ENCODE measurements at regions not wholly inside any gene's neighbourhood (a gene's known extent, or its start where the extent isn't known, plus 50 kb on each side); places are given as distances from the start of the nearest gene placed in this dataset.

DNA sequence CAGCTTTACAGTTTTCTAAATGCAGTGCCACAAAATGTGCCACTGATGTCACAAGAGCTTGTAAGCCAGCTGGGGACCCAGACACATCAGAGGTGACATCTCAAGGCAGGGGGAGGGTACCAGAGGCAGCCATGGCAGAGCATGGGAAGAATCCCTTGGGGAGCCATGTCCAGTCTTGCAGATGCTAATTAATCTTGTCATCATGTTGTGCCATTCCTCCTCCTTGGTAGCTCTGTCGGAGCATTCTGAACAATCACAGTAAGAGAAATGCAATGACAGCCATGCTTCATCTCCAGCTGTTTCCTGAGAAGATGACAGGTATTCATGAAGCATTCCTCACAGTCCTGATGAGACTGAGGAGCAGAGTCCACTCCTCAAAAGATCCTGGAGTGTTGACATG, 287.9 kb downstream of the RPAP3 start:
- H3K4me1 ChIP-seq (ENCODE audit: control insufficient read depth in 1 of 2, insufficient read depth in 2 of 2, low read depth in 1 of 2, low read length in 1 of 2), result no peaks in the 10 kb centered on the region
- CTCF ChIA-PET, result no interaction called here
- DNase-seq, result no peak
- H3K27ac ChIP-seq (ENCODE audit: low read depth in 2 of 2, low read length in 1 of 2), result no peak overlapping the region
- no peak overlapping the region for H2AFZ ChIP-seq (ENCODE audit: low read depth)
- H3K4me3 ChIP-seq (ENCODE audit: low read depth in 2 of 2, low read length in 1 of 2), result no peak overlapping the region
- WGBS (ENCODE audit: low lambda C conversion rate), result 10% methylated on average over 1 of the region's 1 CpG
- H3K27me3 ChIP-seq (ENCODE audit: insufficient read depth), result no peaks in the 10 kb centered on the region; the same call in 1 of the 2 replicates
- TF ChIP-seq FOXM1 (IDR thresholded peaks at IDR 0.05; ENCODE audit: low read depth) (no peak), YY1 (IDR thresholded peaks at IDR 0.05; ENCODE audit: low read depth) (no peak)
- TF ChIP-seq, protein P1, sequence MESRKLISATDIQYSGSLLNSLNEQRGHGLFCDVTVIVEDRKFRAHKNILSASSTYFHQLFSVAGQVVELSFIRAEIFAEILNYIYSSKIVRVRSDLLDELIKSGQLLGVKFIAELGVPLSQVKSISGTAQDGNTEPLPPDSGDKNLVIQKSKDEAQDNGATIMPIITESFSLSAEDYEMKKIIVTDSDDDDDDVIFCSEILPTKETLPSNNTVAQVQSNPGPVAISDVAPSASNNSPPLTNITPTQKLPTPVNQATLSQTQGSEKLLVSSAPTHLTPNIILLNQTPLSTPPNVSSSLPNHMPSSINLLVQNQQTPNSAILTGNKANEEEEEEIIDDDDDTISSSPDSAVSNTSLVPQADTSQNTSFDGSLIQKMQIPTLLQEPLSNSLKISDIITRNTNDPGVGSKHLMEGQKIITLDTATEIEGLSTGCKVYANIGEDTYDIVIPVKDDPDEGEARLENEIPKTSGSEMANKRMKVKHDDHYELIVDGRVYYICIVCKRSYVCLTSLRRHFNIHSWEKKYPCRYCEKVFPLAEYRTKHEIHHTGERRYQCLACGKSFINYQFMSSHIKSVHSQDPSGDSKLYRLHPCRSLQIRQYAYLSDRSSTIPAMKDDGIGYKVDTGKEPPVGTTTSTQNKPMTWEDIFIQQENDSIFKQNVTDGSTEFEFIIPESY (IDR thresholded peaks at IDR 0.05; ENCODE audit: borderline replicate concordance, low read depth), result no peak
- POLR2A ChIA-PET, result no interaction called here
- H3K9ac ChIP-seq, result no peak overlapping the region
- no peaks in the 10 kb centered on the region for H3K36me3 ChIP-seq (replicated peaks in 1 of 2; ENCODE audit: control insufficient read depth in 1 of 2, insufficient read depth in 2 of 2, low read length in 1 of 2)
- H3K4me2 ChIP-seq, result no peak overlapping the region
- no peaks in the 10 kb centered on the region for H3F3A ChIP-seq (replicated peaks; ENCODE audit: insufficient read depth)
- H3K79me2 ChIP-seq (ENCODE audit: insufficient read depth), result no peaks in the 10 kb centered on the region
- H4K20me1 ChIP-seq (ENCODE audit: insufficient read depth), result no peaks in the 10 kb centered on the region
- H3K9me3 ChIP-seq, result no peaks in the 10 kb centered on the region
- no peaks in the 10 kb centered on the region for H3K9me2 ChIP-seq

DNA sequence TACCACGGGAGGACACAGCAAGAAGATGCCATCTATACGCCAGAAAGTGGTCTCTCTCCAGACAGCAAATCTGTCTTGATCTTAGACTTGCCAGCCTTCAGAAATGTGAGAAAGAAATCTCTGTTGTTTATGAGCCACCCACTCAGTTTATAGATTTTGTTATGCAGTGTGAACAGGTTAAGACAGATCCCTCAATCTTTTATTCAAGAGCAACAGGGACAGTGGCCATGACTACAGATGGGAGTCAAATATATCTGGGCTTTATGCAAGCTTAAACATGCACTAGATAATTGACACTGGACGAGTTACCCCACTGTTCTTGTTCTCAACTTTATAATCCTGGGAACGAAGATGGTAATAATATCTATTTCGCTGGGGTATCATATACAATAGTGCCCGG, 288.7 kb downstream of the RPAP3 start:
- Histone ChIP-seq H3K79me2 (ENCODE audit: insufficient read depth) (no peaks in the 10 kb centered on the region), H4K20me1 (ENCODE audit: insufficient read depth) (no peaks in the 10 kb centered on the region), H2AFZ (ENCODE audit: low read depth) (no peak overlapping the region), H3K4me1 (ENCODE audit: control insufficient read depth in 1 of 2, insufficient read depth in 2 of 2, low read depth in 1 of 2, low read length in 1 of 2) (no peaks in the 10 kb centered on the region), H3K9me2 (no peaks in the 10 kb centered on the region), H3K4me2 (no peak overlapping the region), H3K27ac (ENCODE audit: low read depth in 2 of 2, low read length in 1 of 2) (no peak overlapping the region), H3K36me3 (replicated peaks in 1 of 2; ENCODE audit: control insufficient read depth in 1 of 2, insufficient read depth in 2 of 2, low read length in 1 of 2) (no peaks in the 10 kb centered on the region), H3K4me3 (ENCODE audit: low read depth in 2 of 2, low read length in 1 of 2) (no peak overlapping the region), H3K27me3 (ENCODE audit: insufficient read depth) (no peaks in the 10 kb centered on the region; the same call in 1 of the 2 replicates), H3K9me3 (no peaks in the 10 kb centered on the region), H3F3A (replicated peaks; ENCODE audit: insufficient read depth) (no peaks in the 10 kb centered on the region), H3K9ac (no peak overlapping the region)
- no peak for DNase-seq
- TF ChIP-seq, protein P2, sequence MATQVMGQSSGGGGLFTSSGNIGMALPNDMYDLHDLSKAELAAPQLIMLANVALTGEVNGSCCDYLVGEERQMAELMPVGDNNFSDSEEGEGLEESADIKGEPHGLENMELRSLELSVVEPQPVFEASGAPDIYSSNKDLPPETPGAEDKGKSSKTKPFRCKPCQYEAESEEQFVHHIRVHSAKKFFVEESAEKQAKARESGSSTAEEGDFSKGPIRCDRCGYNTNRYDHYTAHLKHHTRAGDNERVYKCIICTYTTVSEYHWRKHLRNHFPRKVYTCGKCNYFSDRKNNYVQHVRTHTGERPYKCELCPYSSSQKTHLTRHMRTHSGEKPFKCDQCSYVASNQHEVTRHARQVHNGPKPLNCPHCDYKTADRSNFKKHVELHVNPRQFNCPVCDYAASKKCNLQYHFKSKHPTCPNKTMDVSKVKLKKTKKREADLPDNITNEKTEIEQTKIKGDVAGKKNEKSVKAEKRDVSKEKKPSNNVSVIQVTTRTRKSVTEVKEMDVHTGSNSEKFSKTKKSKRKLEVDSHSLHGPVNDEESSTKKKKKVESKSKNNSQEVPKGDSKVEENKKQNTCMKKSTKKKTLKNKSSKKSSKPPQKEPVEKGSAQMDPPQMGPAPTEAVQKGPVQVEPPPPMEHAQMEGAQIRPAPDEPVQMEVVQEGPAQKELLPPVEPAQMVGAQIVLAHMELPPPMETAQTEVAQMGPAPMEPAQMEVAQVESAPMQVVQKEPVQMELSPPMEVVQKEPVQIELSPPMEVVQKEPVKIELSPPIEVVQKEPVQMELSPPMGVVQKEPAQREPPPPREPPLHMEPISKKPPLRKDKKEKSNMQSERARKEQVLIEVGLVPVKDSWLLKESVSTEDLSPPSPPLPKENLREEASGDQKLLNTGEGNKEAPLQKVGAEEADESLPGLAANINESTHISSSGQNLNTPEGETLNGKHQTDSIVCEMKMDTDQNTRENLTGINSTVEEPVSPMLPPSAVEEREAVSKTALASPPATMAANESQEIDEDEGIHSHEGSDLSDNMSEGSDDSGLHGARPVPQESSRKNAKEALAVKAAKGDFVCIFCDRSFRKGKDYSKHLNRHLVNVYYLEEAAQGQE (IDR thresholded peaks at IDR 0.05; ENCODE audit: low read depth, low read length), result no peak
- TF ChIP-seq, protein P3, sequence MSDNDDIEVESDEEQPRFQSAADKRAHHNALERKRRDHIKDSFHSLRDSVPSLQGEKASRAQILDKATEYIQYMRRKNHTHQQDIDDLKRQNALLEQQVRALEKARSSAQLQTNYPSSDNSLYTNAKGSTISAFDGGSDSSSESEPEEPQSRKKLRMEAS (IDR thresholded peaks at IDR 0.05; ENCODE audit: low read depth), result no peak
- no peak for TF ChIP-seq RAD21 (IDR thresholded peaks at IDR 0.05; ENCODE audit: low read length)
- TF ChIP-seq RFX5 (IDR thresholded peaks at IDR 0.05; ENCODE audit: low read length), result no peak
- 10% methylated on average over 6 of the region's 6 CpGs for WGBS (ENCODE audit: low lambda C conversion rate)
- ChIA-PET CTCF (no interaction called here), POLR2A (no interaction called here)

All from SK-N-SH (cell line).